ENCODE measurements at regions not wholly inside any gene's neighbourhood (a gene's known extent, or its start where the extent isn't known, plus 50 kb on each side); places are given as distances from the start of the nearest gene placed in this dataset.

DNA sequence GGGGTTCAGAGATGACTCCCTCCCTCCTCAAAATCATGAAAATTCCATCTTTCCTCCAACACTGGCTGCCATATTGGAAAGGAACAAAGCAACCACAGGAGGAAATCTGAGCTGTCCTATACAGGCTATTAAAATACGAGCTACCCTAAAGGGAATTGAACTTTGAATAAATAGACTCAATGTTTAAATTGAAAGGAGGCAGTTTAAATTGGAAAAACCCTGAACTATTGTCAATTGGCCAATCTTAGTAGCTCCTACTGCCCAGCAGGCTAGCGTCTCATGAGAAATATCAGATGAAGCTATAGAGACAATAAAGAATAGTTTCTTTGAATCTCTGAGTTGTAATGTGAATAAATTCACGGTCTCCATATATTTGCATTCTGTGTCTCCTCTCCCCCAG lies 85.4 kb upstream of the KCNE2 start:
- TF ChIP-seq, protein P1, sequence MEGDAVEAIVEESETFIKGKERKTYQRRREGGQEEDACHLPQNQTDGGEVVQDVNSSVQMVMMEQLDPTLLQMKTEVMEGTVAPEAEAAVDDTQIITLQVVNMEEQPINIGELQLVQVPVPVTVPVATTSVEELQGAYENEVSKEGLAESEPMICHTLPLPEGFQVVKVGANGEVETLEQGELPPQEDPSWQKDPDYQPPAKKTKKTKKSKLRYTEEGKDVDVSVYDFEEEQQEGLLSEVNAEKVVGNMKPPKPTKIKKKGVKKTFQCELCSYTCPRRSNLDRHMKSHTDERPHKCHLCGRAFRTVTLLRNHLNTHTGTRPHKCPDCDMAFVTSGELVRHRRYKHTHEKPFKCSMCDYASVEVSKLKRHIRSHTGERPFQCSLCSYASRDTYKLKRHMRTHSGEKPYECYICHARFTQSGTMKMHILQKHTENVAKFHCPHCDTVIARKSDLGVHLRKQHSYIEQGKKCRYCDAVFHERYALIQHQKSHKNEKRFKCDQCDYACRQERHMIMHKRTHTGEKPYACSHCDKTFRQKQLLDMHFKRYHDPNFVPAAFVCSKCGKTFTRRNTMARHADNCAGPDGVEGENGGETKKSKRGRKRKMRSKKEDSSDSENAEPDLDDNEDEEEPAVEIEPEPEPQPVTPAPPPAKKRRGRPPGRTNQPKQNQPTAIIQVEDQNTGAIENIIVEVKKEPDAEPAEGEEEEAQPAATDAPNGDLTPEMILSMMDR (IDR thresholded peaks at IDR 0.05; ENCODE audit: low read length) = no peak
- TF ChIP-seq EZH2 (IDR thresholded peaks at IDR 0.05; ENCODE audit: borderline replicate concordance, low read length) = no peak
